Panc1 (cell line): ENCODE measurements at regions not wholly inside any gene's neighbourhood (a gene's known extent, or its start where the extent isn't known, plus 50 kb on each side); places are given as distances from the start of the nearest gene placed in this dataset.
A peak's percentile ranks its signal among the peaks of the same experiment; 100 is the strongest.

Source experiments
- ATAC-seq: fragments of 200-7000 bp; cut with Tn5 transposase; 2 replicates; pipeline ENCODE4 v1.9.1; 2020; ENCODE audit warnings: mild to moderate bottlenecking, moderate library complexity
- BruUV-seq: library from RNA; stranded (reverse); fragments of 400-500 nt; replicated peaks from 2 replicates; lab custom pipeline; 2021; lab: Mats Ljungman, UMichigan
- CTCF ChIA-PET: fragments of 300-600 bp; sonication (Branson Sonifier 250); formaldehyde crosslinking; loops from one replicate; lab custom pipeline; 2022; ENCODE audit warnings: antibody characterized with exemption; lab: Charles Lee
- POLR2A ChIA-PET: fragments of 300-600 bp; sonication (Branson Sonifier 250); formaldehyde crosslinking; loops from one replicate; lab custom pipeline; 2022; ENCODE audit warnings: antibody characterized with exemption; lab: Charles Lee
- DNase-seq: peaks from one replicate; pipeline ENCODE4 v3.0.0-alpha.2; 2010; ENCODE audit warnings: low read depth, low spot score
- H3K27ac ChIP-seq: 2 replicates; pipeline ENCODE4 v1.5.1; 2011; ENCODE audit warnings: mild to moderate bottlenecking, low read length, inconsistent platforms
- H3K27me3 ChIP-seq: fragments of 200-500 bp; sonication (Bioruptor generic); 2 replicates; pipeline ENCODE4 v1.6.0; 2014; ENCODE audit warnings: low read length, inconsistent platforms; ENCODE audit not compliant: control insufficient read depth, insufficient read depth
- H3K36me3 ChIP-seq: fragments of 200-500 bp; sonication (Bioruptor generic); 2 replicates; pipeline ENCODE4 v1.5.1; 2014; ENCODE audit warnings: inconsistent platforms, mild to moderate bottlenecking, low read length, moderate library complexity; ENCODE audit not compliant: control insufficient read depth, insufficient read depth
- H3K4me1 ChIP-seq: 2 replicates; pipeline ENCODE4 v1.5.1; 2011; ENCODE audit warnings: inconsistent platforms, mild to moderate bottlenecking, low read length, moderate library complexity; ENCODE audit not compliant: control insufficient read depth, insufficient read depth
- H3K4me3 ChIP-seq, 2 experiments: 2 replicates each; pipeline ENCODE4 v1.5.1; 2011 to 2012; ENCODE audit warnings: low read depth in 2 of 2, low read length in 2 of 2, mild to moderate bottlenecking in 2 of 2, inconsistent platforms in 1 of 2, moderate library complexity in 1 of 2
- H3K9me3 ChIP-seq: fragments of 200-500 bp; sonication (Bioruptor generic); 2 replicates; pipeline ENCODE4 v1.5.1; 2014; ENCODE audit warnings: low read depth, mild to moderate bottlenecking, inconsistent platforms, low read length, moderate library complexity; ENCODE audit not compliant: control insufficient read depth, insufficient read depth
- POLR2AphosphoS5 ChIP-seq: IDR thresholded peaks from 2 replicates; pipeline ENCODE4 v1.6.1; 2012; ENCODE audit warnings: mild to moderate bottlenecking, low read depth, low read length, moderate library complexity
- SIN3A ChIP-seq: IDR thresholded peaks from 2 replicates; pipeline ENCODE4 v1.6.1; 2012; ENCODE audit warnings: low read depth, mild to moderate bottlenecking, low read length, moderate library complexity, borderline replicate concordance; ENCODE audit not compliant: insufficient read depth
- TCF7L2 ChIP-seq: IDR thresholded peaks from 2 replicates; pipeline ENCODE4 v1.6.1; 2011; ENCODE audit warnings: mild to moderate bottlenecking, low read depth, low read length, inconsistent platforms
- in situ Hi-C: cut with HindIII; loops from 2 replicates; pipeline ENCODE4 v1.10.0; 2016; ENCODE audit warnings: low sequenced_read_pairs, low pct_unique_long_range_greater_than_20kb
- intact Hi-C: fragments of 100-400 bp; cut with micrococcal nuclease; formaldehyde crosslinking; loops from one replicate; pipeline ENCODE4 v1.10.0; 2022; ENCODE audit not compliant: unreplicated experiment
- TF ChIP-seq, protein P1 (sequence below), 2 experiments: IDR thresholded peaks; 2 replicates each; pipeline ENCODE4 v1.6.1; 2011 to 2012; ENCODE audit warnings: low read depth in 2 of 2, control low read depth in 1 of 2, low read length in 1 of 2, mild to moderate bottlenecking in 1 of 2, moderate library complexity in 1 of 2; ENCODE audit not compliant: insufficient read depth in 1 of 2
- TF ChIP-seq, protein P2 (sequence below): fragments of 450-650 bp; IDR thresholded peaks from 2 replicates; pipeline ENCODE4 v1.5.1; 2017; ENCODE audit warnings: mild to moderate bottlenecking

DNA sequence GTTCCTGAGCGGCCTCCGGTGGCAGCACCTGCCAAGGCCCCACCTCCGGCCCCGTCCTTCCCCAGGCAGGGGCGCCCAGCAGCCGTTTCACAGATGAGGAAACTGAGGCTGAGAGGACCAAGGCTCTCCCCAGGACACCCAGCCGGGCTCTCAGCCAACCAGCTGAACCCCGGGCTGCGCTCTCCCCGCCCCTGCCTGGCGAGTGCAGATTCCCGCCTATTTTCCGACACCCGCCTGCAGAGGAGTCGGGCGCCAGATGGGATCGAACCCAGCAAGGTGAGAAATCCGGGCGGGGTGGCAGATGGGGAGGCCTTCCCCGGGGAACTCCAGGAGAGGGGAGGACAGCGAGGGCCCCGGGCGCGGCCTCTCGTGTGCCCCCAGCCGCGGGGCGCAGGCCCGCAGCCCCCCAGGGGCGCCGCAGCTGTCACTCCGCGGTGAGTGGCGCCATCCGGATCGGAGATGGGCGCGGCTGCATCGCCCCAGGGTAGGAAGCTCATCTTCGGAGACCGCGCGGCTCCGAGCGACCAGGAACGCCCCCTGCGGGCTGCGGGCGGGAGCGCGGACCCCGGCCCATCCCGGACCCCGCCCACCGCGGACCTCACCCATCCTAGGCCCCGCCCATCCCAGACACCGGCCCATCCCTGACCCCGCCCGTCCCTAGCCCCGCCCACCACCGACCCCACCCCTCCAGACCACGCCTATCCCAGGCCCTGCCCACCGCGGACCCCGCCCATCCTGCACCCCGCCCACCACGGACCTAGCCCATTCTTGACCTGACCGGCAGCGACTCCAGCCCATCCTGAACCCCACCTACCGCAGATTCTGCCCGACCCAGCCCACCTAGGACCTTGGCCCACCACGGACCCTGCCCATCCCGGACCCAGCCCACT, 90.3 kb downstream of the MICALL2 start:
- TF ChIP-seq TCF7L2 (no peak), SIN3A (no peak), POLR2AphosphoS5 (no peak)
- TF ChIP-seq, protein P1, sequence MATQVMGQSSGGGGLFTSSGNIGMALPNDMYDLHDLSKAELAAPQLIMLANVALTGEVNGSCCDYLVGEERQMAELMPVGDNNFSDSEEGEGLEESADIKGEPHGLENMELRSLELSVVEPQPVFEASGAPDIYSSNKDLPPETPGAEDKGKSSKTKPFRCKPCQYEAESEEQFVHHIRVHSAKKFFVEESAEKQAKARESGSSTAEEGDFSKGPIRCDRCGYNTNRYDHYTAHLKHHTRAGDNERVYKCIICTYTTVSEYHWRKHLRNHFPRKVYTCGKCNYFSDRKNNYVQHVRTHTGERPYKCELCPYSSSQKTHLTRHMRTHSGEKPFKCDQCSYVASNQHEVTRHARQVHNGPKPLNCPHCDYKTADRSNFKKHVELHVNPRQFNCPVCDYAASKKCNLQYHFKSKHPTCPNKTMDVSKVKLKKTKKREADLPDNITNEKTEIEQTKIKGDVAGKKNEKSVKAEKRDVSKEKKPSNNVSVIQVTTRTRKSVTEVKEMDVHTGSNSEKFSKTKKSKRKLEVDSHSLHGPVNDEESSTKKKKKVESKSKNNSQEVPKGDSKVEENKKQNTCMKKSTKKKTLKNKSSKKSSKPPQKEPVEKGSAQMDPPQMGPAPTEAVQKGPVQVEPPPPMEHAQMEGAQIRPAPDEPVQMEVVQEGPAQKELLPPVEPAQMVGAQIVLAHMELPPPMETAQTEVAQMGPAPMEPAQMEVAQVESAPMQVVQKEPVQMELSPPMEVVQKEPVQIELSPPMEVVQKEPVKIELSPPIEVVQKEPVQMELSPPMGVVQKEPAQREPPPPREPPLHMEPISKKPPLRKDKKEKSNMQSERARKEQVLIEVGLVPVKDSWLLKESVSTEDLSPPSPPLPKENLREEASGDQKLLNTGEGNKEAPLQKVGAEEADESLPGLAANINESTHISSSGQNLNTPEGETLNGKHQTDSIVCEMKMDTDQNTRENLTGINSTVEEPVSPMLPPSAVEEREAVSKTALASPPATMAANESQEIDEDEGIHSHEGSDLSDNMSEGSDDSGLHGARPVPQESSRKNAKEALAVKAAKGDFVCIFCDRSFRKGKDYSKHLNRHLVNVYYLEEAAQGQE (IDR thresholded peaks at IDR 0.05; ENCODE audit: insufficient read depth in 1 of 2, low read depth in 2 of 2, low read length in 1 of 2) = no peak
- TF ChIP-seq, protein P2, sequence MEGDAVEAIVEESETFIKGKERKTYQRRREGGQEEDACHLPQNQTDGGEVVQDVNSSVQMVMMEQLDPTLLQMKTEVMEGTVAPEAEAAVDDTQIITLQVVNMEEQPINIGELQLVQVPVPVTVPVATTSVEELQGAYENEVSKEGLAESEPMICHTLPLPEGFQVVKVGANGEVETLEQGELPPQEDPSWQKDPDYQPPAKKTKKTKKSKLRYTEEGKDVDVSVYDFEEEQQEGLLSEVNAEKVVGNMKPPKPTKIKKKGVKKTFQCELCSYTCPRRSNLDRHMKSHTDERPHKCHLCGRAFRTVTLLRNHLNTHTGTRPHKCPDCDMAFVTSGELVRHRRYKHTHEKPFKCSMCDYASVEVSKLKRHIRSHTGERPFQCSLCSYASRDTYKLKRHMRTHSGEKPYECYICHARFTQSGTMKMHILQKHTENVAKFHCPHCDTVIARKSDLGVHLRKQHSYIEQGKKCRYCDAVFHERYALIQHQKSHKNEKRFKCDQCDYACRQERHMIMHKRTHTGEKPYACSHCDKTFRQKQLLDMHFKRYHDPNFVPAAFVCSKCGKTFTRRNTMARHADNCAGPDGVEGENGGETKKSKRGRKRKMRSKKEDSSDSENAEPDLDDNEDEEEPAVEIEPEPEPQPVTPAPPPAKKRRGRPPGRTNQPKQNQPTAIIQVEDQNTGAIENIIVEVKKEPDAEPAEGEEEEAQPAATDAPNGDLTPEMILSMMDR = no peak
- Histone ChIP-seq H3K27me3 (no peaks in the 10 kb centered on the region), H3K9me3 (no peaks in the 10 kb centered on the region), H3K4me1 (peaks cover 15% of the 10 kb centered on the region), H3K27ac (no peak overlapping the region), H3K36me3 (no peaks in the 10 kb centered on the region), H3K4me3 (peak overlapping the region; percentile 10 to 18; a peak in 2 of 4 replicates)
- peak; percentile 69 for ATAC-seq
- BruUV-seq = no TSS peak
- in situ Hi-C loops (no loop called here), intact Hi-C loops (no loop called here)
- POLR2A ChIA-PET = interaction anchor here (0.6 kb wide), 1 partner anchor 764 kb away, joined by 6 read pairs; no protein-coding TSS in a partner anchor
- CTCF ChIA-PET = interaction anchor here (0.6 to 1.3 kb wide), 5 partner anchors 20 to 220 kb away, joined by 3 to 6 read pairs (median 5); no protein-coding TSS in a partner anchor
- no peak for DNase-seq

DNA sequence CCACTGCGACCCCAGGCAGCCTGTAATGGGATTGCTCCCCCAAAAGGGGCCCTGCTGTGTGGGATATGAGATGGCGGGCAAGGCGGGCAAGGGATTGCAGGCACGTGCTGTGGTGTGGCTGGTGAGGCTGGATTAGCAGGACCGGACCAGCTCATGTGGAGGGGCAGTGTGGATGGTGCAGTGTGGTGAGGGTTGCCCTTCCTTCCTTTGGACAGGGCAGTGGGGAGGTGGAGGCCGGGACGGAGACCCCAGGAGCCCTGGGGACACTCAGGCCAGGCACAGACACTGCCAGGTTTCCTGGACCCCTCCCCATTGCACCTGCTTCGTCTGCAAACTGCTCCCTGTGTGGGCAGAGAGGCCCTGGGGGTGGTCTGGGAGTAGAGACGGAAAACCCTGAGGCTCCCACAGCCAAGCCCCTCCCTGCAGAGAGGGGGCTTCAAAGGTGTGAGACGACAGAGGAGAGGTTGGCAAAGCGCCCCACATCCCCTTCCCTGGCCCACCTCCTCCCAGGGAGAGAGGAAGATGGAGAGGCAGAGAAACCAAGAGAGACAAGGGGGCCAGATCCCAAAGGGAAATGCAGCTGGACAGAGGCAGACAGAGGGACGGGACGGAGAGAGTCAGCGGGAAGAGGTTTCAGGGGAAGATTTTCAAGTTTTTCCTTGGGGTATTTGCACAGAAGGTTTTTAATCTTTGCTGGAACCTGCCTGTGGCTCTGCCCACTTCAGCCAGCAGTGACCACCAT, 89.2 kb downstream of the MICALL2 start:
- ChIA-PET POLR2A (no interaction called here), CTCF (no interaction called here)
- BruUV-seq = no TSS peak
- intact Hi-C loops = loop anchor here (10.0 kb wide), 1 partner anchor 145 kb away; no protein-coding TSS in a partner anchor
- no peaks in the 10 kb centered on the region for H3K9me3 ChIP-seq
- H3K4me3 ChIP-seq = no peak overlapping the region
- H3K27me3 ChIP-seq = no peaks in the 10 kb centered on the region
- no peak for TF ChIP-seq TCF7L2
- no peaks in the 10 kb centered on the region for H3K36me3 ChIP-seq
- in situ Hi-C loops = no loop called here
- ATAC-seq = peak; percentile 54
- no peak overlapping the region for H3K27ac ChIP-seq
- DNase-seq = no peak
- H3K4me1 ChIP-seq = peaks cover 15% of the 10 kb centered on the region
